ENCODE measurements at regions not wholly inside any gene's neighbourhood (a gene's known extent, or its start where the extent isn't known, plus 50 kb on each side); places are given as distances from the start of the nearest gene placed in this dataset.
"Not testable (repeated sequence)": the region's sequence is repeated elsewhere in the genome, so short reads cannot be mapped to it uniquely, and the experiment has no call there.

- no peak for DNase-seq (ENCODE audit: low read depth in 2 of 2)
Measured at GRCh38 chr5:39711821-39712220, 287.0 kb upstream of the DAB2 start.

GRCh38 chr5:39709032-39709431 is 284.3 kb upstream of the DAB2 start:
- DNase-seq (ENCODE audit: low read depth in 2 of 2) = no peak

DNA sequence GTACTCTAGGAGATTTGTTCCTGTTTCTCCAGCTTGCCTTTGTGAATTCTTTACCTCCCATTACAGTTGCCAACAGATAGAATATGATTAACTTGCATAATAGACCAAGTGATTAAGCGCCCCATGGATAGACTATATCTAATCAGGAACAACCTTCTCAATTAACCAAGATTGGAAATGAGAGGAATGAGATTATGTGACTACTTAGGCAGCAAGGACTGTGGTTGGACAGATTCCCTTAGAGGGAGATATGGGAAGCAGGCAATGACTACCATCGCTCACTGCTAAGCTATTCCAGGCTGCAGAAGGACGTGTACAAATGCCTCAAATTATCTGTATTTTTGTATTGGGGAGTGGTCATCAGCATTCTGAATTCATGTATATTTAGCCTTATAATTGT is 278.1 kb upstream of the DAB2 start:
- no peak for DNase-seq (ENCODE audit: low read depth in 2 of 2)

DNA sequence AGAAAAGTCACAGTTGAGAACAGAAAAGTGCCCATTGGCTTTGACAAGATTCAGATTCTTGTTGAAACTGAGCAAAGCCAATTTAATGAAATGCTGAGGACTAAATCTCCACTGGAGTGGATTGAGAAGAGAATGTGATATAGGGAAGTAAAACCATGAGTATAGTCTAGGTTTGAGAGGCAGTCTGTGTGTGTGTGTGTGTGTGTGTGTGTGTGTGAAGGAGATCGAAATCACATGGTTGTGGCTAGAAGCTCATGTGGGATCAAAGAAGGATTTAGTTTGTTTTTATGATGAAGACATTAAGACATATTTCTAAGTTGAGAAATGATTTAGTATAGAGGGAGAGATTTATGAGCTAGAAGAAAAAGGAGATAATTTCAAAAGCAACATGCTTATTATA is 275.7 kb upstream of the DAB2 start:
- no peak for DNase-seq (ENCODE audit: low read depth in 2 of 2)

- DNase-seq (ENCODE audit: low read depth in 2 of 2) = no peak
Measured at GRCh38 chr5:39698838-39699560, 274.2 kb upstream of the DAB2 start.

GRCh38 chr5:39697881-39698280 is 273.1 kb upstream of the DAB2 start:
- DNase-seq (ENCODE audit: low read depth in 2 of 2) = no peak

DNA sequence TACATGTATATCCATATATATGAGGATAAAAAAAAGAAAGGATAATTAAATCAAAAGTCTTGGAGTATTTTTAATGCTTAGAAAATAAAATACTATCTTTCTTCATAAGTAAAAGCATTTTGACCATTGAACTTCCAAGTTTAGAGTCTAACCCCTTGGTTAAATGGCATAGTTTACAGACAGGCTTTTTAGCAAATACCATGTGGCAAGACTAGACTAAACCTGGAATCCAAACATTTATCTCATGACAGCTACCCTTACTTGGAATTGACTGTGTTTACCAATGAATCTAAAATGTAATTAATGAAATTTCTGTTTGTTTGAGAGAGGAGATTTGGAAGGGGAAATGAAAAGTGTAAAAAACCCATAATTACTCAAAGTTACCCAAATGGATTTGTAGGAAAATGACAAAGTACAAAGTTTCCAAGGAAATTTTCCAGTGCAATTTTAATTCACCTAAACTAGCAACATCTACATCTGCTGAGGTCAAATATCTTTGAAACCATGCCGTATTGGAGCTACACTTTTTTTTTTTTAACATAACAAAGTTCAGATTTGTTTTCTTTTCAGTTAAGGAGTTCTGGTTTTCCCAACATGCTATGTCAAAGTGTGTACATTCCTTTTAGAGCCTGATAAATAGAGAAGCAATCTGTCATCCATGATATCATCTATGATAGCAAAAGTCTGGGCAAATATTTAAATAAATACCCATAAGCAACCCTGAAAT is 272.1 kb upstream of the DAB2 start:
- no peak for DNase-seq (ENCODE audit: low read depth in 2 of 2)

DNA sequence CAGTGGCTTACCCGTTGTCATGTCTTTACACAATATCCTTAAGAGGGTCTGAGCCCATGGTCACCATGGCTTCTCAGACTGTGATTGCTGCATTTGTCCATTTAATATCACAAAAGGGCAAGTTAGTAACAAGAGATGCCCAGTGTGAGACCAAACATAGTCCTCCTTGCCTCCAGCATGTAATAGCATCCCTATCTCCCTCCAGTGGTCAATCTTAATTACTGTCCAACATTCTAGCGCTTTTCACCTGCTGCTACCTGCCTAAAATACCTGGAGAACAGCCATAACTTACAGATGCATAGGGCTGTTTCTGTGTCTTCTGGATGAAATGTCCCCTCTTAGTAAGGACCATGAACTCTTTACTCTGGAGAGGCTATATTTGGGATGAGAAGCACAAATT is 267.2 kb upstream of the DAB2 start:
- no peak for DNase-seq (ENCODE audit: low read depth in 2 of 2)

GRCh38 chr5:39691136-39691535 is 266.4 kb upstream of the DAB2 start:
- no peak for DNase-seq (ENCODE audit: low read depth in 2 of 2)

DNA sequence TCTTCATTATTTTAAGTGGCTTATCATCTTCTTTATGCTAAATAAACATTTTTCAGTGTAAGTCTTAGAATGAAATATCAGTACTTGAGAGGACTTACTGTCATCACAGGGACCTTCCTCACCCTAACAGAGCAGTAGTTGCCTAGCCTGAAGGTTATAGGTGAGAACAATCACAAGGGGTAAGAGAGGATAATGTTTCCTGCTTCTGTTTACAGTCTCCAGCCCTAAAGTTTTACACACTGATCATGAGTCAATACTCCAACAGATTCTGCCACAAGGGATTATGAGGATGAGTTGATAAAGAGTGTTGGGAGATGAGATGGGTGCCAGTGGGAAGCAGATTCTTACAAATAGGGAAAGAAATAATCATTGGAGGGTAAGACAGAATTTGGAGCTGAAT is 265.1 kb upstream of the DAB2 start:
- DNase-seq (ENCODE audit: low read depth in 2 of 2) = no peak

DNA sequence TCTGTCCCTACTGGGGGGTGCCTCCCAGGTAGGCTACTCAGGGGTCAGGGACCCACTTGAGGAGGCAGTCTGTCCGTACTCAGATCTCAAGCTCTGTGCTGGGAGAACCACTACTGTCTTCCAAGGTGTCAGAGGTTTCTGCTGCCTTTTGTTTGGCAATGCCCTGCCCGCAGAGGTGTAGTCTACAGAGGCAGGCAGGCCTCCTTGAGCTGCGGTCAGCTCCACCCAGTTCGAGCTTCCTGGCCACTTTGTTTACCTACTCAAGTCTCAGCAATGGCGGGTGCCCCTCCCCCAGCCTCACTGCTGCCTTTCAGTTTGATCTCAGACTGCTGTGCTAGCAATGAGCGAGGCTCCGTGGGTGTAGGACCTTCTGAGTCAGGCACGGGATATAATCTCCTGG is 263.1 kb upstream of the DAB2 start:
- DNase-seq (ENCODE audit: low read depth in 2 of 2) = not testable (repeated sequence)

DNA sequence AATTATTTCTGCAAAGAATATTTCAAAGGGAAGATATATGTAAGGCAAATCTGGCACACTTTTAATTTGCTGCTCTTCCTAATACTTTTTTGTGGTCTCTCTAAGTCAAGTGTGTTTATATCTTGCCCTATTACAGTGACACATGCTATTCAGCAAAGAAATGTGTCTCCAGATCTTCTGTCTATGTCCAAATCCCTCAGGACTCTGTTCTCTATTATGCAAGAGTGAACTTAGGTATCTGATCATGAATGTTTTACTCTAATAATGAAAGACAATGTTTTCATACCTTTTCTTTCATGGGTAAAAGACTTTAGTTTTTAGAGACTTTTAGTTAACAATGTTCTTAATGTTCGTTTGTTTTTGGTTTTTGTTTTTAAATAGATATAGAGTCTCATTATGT is 255.4 kb upstream of the DAB2 start:
- no peak for DNase-seq (ENCODE audit: low read depth in 2 of 2)

GRCh38 chr5:39678534-39678933 is 253.8 kb upstream of the DAB2 start:
- DNase-seq (ENCODE audit: low read depth in 2 of 2) = no peak

DNA sequence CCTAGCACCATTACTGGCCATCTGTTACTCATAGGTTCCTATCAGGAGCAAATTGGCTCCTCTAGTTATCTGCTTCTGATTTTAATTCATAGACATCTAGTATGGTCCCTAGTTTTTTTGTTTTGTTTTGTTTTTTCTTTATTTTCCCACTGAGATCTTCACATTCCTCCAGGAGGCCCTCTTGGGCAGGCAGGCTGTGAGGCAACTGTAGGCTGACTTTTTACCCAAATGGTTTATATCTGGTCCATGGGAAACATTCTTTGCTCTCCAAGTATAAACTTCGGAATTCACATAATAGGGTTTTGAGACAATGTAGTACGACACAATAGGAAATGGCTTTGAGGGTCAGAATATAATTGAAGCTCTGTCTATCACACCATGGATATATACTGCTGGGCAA is 250.9 kb upstream of the DAB2 start:
- DNase-seq (ENCODE audit: low read depth in 2 of 2) = no peak

GRCh38 chr5:39674209-39675082 is 249.7 kb upstream of the DAB2 start:
- DNase-seq (ENCODE audit: low read depth in 2 of 2) = no peak

- no peak for DNase-seq (ENCODE audit: low read depth in 2 of 2)
Measured at GRCh38 chr5:39671561-39671961, 246.8 kb upstream of the DAB2 start.

DNA sequence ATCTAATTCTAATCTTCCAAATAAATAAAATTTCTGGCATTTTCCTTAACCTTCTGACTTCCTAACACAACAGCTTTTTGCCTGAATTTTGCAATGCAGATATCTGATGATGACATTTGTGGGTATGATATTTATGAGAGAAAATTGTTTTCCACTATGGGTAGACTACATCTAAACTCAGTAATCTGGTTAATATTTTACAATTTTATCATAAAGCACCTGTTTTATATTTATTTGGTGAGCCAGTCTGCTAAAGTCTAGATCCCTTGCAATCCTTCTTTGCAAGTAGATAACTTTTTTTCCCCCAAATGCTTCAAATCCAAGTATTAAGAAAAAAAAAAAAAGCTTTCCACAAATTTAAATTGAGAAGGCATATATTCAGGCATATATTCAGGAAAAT is 246.2 kb upstream of the DAB2 start:
- no peak for DNase-seq (ENCODE audit: low read depth in 2 of 2)

DNA sequence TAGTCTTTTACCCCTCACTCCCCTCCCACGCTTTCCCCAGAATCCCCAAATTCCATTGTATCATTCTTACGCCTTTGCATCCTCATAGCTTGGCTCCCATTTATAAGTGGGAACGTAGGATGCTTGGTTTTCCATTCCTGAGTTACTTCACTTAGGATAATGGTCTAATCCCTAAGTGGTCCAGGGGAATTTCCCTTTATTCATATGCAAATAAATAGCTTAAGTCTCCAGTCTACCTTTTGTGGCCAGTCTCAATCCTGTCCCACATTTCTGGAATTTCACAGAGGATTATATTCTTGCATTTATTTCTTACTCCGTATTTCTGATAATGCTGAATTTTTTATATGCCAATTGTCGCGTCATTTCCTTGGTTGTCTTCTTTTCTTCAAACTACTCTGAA is 245.6 kb upstream of the DAB2 start:
- DNase-seq (ENCODE audit: low read depth in 2 of 2) = no peak

DNA sequence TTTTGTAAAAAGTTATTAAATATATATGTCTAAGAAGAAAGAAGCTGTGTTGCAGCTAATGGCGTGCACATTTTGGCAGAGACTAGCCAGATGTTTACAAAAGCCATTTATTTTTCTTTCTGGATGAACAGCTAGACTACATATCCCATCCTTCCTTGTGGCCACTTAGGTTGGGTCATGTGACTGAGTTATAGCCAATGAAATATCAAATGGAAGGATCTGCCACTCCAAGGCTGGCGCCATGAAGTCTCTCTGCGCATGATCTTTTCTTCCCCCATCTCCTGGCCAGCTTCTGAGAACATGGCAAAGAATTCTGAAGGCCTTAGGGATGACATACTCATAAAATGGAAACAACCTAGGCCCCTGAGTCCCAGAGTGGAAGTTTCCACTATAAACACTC is 244.2 kb upstream of the DAB2 start:
- DNase-seq (ENCODE audit: low read depth in 2 of 2) = no peak

GRCh38 chr5:39665328-39665727 is 240.5 kb upstream of the DAB2 start:
- no peak for DNase-seq (ENCODE audit: low read depth in 2 of 2)

GRCh38 chr5:39662945-39663344 is 238.2 kb upstream of the DAB2 start:
- DNase-seq (ENCODE audit: low read depth in 2 of 2) = no peak

DNA sequence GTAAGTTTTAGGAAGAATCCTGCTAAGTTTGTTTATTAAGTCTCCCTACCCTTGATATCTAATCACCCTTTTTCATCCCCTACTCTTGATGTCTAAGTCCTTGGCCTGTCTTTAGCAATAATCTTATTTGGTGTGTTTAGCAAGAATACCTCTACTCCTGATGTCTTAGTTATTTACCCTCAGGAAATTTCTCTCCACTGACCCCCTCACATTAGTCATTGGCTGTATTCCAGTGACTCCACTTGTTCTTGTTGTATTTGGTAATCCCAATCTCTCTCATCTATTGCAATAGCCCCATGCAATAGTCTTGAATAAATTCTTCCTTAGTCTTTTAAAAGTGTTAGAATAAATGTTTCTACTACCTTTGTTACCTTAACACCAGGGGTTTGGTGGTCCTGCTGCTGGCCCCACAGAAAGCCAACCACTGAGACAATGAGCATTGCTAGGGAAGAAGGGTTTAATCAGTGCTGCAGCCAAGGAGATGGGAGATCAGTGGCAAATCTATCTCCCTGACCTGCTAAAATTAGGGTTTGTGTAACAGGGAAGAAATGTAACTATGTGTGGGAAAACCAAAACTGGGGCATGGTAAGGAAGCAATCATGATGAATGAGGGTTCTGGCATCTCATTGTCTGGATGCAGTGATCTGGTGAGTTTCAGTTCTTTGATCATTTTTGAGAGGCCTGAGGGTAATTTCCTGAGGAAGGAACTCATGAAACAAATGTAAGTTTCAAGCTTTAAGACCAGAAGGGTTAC is 236.4 kb upstream of the DAB2 start:
- no peak for DNase-seq (ENCODE audit: low read depth in 2 of 2)
